Keratinocyte (primary cell): ENCODE measurements at regions not wholly inside any gene's neighbourhood (a gene's known extent, or its start where the extent isn't known, plus 50 kb on each side); places are given as distances from the start of the nearest gene placed in this dataset.

Experiments
- DNase-seq: peaks from one replicate; pipeline ENCODE4 v3.0.0-alpha.2; 2011; ENCODE audit warnings: low read depth, missing footprints, low spot score
- FAIRE-seq: peaks from 2 replicates; lab custom pipeline; 2011; peaks lifted over from hg19 to GRCh38; lab: Jason Lieb, UNC
- H2AFZ ChIP-seq: 2 replicates; pipeline ENCODE4 v1.6.0; 2012; ENCODE audit warnings: low read length, control low read depth, inconsistent platforms; ENCODE audit not compliant: control insufficient read depth
- H3K27ac ChIP-seq: 2 replicates; pipeline ENCODE4 v1.5.1; 2011; ENCODE audit warnings: low read length; ENCODE audit not compliant: control insufficient read depth, insufficient read depth
- H3K27me3 ChIP-seq: 3 replicates; pipeline ENCODE4 v1.6.0; 2011; ENCODE audit warnings: low read length; ENCODE audit not compliant: control insufficient read depth, insufficient read depth; ENCODE audit errors: extremely low read depth
- H3K36me3 ChIP-seq, 2 experiments: 2 replicates in 1 of 2; 3 replicates in 1 of 2; pipeline ENCODE4 v1.5.1; 2011; ENCODE audit warnings: low read length in 2 of 2, mild to moderate bottlenecking in 1 of 2; ENCODE audit not compliant: control insufficient read depth in 2 of 2, insufficient read depth in 2 of 2; ENCODE audit errors: extremely low read depth in 1 of 2
- H3K4me1 ChIP-seq: 3 replicates; pipeline ENCODE4 v1.5.1; 2011; ENCODE audit warnings: low read length; ENCODE audit not compliant: control insufficient read depth, insufficient read depth; ENCODE audit errors: extremely low read depth
- H3K4me2 ChIP-seq: 3 replicates; pipeline ENCODE4 v1.6.0; 2011; ENCODE audit warnings: low read depth, low read length; ENCODE audit not compliant: control insufficient read depth, insufficient read depth; ENCODE audit errors: extremely low read depth
- H3K4me3 ChIP-seq, 3 experiments: fragments of 200-600 bp in 1 of 3; sonication (generic) in 1 of 3; 2 replicates in 2 of 3; 3 replicates in 1 of 3; pipeline ENCODE4 v1.5.1; 2011 to 2016; ENCODE audit warnings: low read length in 3 of 3, mild to moderate bottlenecking in 3 of 3, control low read depth in 2 of 3, inconsistent platforms in 1 of 3, low read depth in 1 of 3, mixed read lengths in 1 of 3, mixed run types in 1 of 3, moderate library complexity in 1 of 3; ENCODE audit not compliant: control insufficient read depth in 2 of 3, insufficient read depth in 2 of 3; ENCODE audit errors: extremely low read depth in 1 of 3
- H3K79me2 ChIP-seq: 2 replicates; pipeline ENCODE4 v1.6.0; 2012; ENCODE audit warnings: low read length; ENCODE audit not compliant: control insufficient read depth, insufficient read depth
- H3K9ac ChIP-seq: 3 replicates; pipeline ENCODE4 v1.6.0; 2011; ENCODE audit warnings: low read length; ENCODE audit not compliant: control insufficient read depth, insufficient read depth; ENCODE audit errors: extremely low read depth
- H3K9me1 ChIP-seq: 3 replicates; pipeline ENCODE4 v1.6.0; 2011; ENCODE audit warnings: low read length; ENCODE audit not compliant: control insufficient read depth, insufficient read depth; ENCODE audit errors: extremely low read depth
- H3K9me3 ChIP-seq: 2 replicates; pipeline ENCODE4 v1.5.1; 2012; ENCODE audit warnings: low read depth, low read length; ENCODE audit not compliant: control insufficient read depth
- H4K20me1 ChIP-seq: 3 replicates; pipeline ENCODE4 v1.6.0; 2011; ENCODE audit warnings: low read length; ENCODE audit not compliant: control insufficient read depth, insufficient read depth; ENCODE audit errors: extremely low read depth
- CTCF ChIP-seq, 3 experiments: IDR thresholded peaks in 1 of 3; conservative IDR thresholded peaks in 1 of 3; optimal IDR thresholded peaks in 1 of 3; 2 replicates in 2 of 3; 3 replicates in 1 of 3; pipeline versions ENCODE3 to v1.5.1; 2011; ENCODE audit warnings: low read length in 3 of 3, mild to moderate bottlenecking in 3 of 3, moderate library complexity in 2 of 3, control low read depth in 1 of 3, inconsistent platforms in 1 of 3; ENCODE audit not compliant: insufficient read depth in 2 of 3; ENCODE audit errors: extremely low read depth in 1 of 3
- EZH2 ChIP-seq: IDR thresholded peaks from one replicate; pipeline ENCODE4 v1.6.1; 2012; ENCODE audit warnings: inconsistent platforms, mild to moderate bottlenecking, low read length, moderate library complexity
- dilution Hi-C: fragments of 300-500 bp; cut with MboI; formaldehyde crosslinking; loops from one replicate; pipeline ENCODE4 v1.7.0; 2020; ENCODE audit warnings: low sequenced_read_pairs; ENCODE audit not compliant: extremely low pct_ligation_motif_present

DNA sequence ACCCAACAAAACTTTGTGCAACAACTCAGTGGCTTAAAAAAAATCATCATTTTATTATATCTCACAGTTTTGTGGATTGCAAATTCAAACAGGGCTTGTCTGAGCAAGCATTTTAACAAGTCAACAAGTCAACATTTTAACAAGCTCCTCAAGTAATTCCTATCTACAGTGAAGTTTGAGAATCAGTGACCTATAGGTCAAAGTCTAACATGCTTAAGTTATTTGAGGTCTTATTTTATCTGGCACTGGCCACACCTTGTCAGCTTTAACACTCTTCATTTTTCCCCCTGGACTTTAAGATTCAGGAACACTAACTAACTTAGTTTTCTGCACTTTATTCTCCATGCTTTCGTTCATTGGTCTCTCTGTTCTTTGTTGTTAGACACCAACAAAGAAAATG is 71.2 kb upstream of the PELI2 start:
- DNase-seq (no peak), FAIRE-seq (no peak)
- Histone ChIP-seq H4K20me1 (no peaks in the 10 kb centered on the region), H3K4me1 (peaks cover 6% of the 10 kb centered on the region), H3K9ac (no peak overlapping the region), H3K27ac (no peak overlapping the region), H2AFZ (no peak overlapping the region), H3K4me2 (no peak overlapping the region), H3K9me3 (no peaks in the 10 kb centered on the region), H3K36me3 (no peaks in the 10 kb centered on the region), H3K9me1 (no peaks in the 10 kb centered on the region), H3K4me3 (no peak overlapping the region), H3K27me3 (no peaks in the 10 kb centered on the region), H3K79me2 (no peaks in the 10 kb centered on the region)
- TF ChIP-seq CTCF (optimal IDR thresholded peaks at IDR 0.05 in 1 of 3, IDR thresholded peaks at IDR 0.05 in 1 of 3, conservative IDR thresholded peaks at IDR 0.05 in 1 of 3; ENCODE audit: extremely low read depth in 1 of 3, insufficient read depth in 2 of 3, low read length in 3 of 3) (no peak), EZH2 (no peak)
- dilution Hi-C loops, result no loop called here

GRCh38 chr14:56049536-56049935 is 68.7 kb upstream of the PELI2 start:
- Histone ChIP-seq H3K4me3 (no peak overlapping the region), H3K4me2 (no peak overlapping the region), H3K27ac (no peak overlapping the region), H3K27me3 (no peaks in the 10 kb centered on the region), H3K9ac (no peak overlapping the region), H2AFZ (no peak overlapping the region), H3K4me1 (peaks cover 1% of the 10 kb centered on the region), H3K9me1 (no peaks in the 10 kb centered on the region), H3K9me3 (no peaks in the 10 kb centered on the region), H4K20me1 (no peaks in the 10 kb centered on the region), H3K36me3 (no peaks in the 10 kb centered on the region), H3K79me2 (no peaks in the 10 kb centered on the region)
- dilution Hi-C loops, result no loop called here
- no peak for FAIRE-seq
- DNase-seq, result no peak
- TF ChIP-seq EZH2, result no peak
- TF ChIP-seq CTCF (optimal IDR thresholded peaks at IDR 0.05 in 1 of 3, IDR thresholded peaks at IDR 0.05 in 1 of 3, conservative IDR thresholded peaks at IDR 0.05 in 1 of 3; ENCODE audit: extremely low read depth in 1 of 3, insufficient read depth in 2 of 3, low read length in 3 of 3), result no peak
